GM18861 (cell line): ENCODE measurements at regions not wholly inside any gene's neighbourhood (a gene's known extent, or its start where the extent isn't known, plus 50 kb on each side); places are given as distances from the start of the nearest gene placed in this dataset.

Experiments used
- ATAC-seq: cut with Tn5 transposase; IDR thresholded peaks from one replicate; pipeline ENCODE4 v1.9.1; 2021; ENCODE audit not compliant: unreplicated experiment

DNA sequence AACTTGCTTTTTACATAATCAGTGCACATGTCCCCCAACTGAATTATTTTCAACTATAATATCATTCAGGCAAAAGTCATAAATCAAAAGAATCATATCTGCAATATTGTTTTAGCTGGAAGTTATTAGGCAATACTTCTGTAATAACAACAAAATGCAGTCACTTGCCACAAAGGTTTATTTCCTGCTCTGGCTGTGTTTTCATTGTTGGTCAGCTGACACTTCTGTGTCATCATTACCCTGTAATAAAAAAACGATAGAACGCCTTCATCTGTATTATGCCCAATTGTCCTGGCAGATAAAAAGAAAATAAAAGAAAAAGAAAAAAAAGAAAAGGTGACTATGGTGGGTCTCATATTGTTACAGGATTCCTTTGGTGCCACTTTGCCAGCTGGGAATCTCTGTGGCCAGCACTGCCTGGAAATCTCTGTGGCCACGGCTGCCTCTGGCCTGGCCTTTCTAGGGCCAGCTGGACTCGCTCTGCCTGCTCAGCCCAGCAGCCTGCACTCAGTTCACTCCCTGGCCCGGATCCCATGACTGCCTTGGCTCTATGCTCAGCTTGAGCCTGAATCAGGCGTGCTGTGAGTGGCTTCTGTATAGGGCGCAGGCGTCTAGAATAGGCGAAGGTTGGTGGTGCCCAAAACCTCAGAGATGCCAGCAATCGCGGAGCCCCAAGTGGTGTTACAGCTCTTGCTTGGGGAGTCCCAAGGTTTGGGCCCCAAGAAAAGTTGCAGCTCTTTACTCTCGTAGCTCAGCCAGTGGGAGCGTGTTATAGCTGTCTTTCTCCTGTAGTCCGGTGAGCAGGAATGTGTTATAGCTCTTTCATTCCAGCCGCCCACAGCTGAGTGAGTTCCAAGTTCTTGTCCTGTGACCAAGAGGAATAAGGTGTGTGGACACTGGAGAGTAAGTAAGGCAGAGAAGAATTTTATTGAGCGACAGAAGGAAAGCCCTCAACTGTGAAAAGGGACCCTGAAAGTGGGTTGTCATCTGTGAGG lies 1227.1 kb downstream of the SLITRK1 start:
- ATAC-seq, result no peak

GRCh38 chr13:82654143-82654542 lies 1228.1 kb downstream of the SLITRK1 start:
- ATAC-seq, result no peak

- no peak for ATAC-seq
These were observed 1234.7 kb downstream of the SLITRK1 start for GRCh38 chr13:82647540-82647939.

- ATAC-seq, result no peak
These were observed 1246.2 kb downstream of the SLITRK1 start for GRCh38 chr13:82636119-82636518.

DNA sequence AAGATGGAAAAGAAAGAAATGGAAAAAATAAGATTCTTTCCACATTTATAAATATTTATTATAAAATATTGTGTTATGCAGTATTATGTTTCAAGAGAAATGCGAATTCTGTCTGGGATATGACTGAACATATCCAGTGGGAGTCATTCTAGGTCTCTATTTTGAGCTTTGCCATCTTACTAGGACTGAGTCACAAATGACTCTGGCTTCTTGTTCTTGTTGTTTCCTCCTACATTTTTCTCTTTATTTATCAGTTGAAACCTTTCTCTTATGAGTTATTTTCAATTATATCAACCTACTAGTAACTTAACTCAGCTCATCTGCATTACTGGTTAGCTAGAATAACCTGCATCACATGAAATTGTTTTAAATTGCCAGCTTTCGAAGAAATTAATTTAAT lies 1247.3 kb downstream of the SLITRK1 start:
- ATAC-seq, result no peak

DNA sequence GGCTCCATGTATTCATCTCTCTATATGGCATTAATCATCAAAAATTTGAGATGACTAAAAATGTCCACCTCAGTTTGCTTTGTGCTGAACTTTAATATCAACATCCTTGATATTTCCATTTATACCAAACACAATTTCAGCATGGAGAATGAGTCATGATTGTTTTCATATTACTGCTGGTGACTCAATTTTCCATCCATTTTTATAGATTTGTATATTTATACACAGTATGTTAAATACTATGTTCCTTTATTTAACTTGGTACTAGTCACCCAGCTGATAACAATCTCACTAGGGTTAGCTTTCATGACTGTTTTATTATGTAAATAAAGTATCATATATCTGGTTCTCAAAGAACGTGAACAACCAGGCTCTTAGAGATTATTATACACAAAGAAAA lies 1255.1 kb downstream of the SLITRK1 start:
- ATAC-seq, result no peak

GRCh38 chr13:82625717-82626116 lies 1256.6 kb downstream of the SLITRK1 start:
- no peak for ATAC-seq

DNA sequence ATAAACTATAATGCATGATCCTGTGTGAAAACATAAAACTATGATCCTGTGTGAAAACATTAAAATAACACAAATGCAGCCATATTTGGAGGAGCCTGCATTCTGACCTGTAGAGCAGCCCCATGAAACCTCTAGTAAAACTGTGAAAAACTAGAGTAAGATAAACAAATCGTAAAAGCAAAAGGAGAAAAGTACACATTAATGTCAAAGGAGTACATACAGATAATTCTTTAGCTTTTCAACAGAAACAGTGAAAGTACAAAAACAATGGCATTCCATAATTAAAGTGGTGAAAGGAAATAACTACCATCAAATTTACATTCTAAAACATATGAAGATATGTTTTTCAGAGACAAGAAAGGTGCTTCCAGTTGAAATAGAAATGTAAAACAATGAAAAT lies 1267.2 kb downstream of the SLITRK1 start:
- no peak for ATAC-seq

- ATAC-seq, result no peak
These were observed 1268.2 kb downstream of the SLITRK1 start for GRCh38 chr13:82614086-82614485.

DNA sequence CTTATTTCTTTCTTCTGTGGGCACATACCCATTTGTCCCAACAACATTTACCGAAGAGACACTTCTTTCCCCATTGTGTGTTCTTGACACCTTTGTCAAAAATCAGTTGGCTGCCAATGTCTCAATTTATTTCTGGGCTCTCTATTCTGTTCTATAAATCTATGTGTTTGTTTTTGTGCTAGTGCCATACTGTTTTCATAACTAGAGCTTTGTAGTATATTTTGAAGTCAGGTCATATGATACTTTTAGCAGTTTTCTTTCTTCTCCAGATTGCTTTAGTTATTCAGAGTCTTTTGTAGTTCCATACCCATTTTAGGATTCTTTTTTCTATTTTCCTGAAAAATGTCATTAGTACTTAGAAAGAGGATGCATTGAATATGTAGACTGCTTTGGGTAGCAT lies 1276.3 kb downstream of the SLITRK1 start:
- no peak for ATAC-seq

- no peak for ATAC-seq
These were observed 1284.5 kb downstream of the SLITRK1 start for GRCh38 chr13:82597747-82598146.

GRCh38 chr13:82593239-82593638 lies 1289.0 kb downstream of the SLITRK1 start:
- no peak for ATAC-seq

- ATAC-seq, result no peak
These were observed 1310.6 kb downstream of the SLITRK1 start for GRCh38 chr13:82571653-82572052.

- no peak for ATAC-seq
These were observed 1312.7 kb downstream of the SLITRK1 start for GRCh38 chr13:82569581-82569980.

- ATAC-seq, result no peak
These were observed 1315.4 kb downstream of the SLITRK1 start for GRCh38 chr13:82566864-82567263.

DNA sequence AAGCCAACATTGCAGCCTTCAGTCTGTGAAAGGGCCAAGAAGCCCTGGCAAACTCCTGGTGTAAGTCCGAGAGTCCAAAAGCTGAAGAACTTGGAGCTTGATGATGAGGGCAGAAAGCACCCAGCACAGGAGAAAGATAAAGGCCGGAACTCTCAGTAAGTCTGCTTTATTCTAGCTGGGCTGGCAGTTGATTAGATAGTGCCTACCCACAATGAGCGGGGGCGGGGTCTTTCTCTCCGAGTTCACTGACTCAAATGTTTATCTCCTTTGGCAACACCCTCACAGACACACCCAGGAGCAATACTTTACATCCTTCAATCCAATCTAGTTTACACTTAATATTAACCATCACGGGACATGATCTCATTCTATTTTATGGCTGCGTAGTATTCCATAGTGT lies 1317.1 kb downstream of the SLITRK1 start:
- no peak for ATAC-seq

- ATAC-seq, result no peak
These were observed 1321.4 kb downstream of the SLITRK1 start for GRCh38 chr13:82560889-82561288.

- ATAC-seq, result no peak
These were observed 1359.4 kb downstream of the SLITRK1 start for GRCh38 chr13:82522872-82523271.

- ATAC-seq, result no peak
These were observed 1375.4 kb downstream of the SLITRK1 start for GRCh38 chr13:82506805-82507414.

DNA sequence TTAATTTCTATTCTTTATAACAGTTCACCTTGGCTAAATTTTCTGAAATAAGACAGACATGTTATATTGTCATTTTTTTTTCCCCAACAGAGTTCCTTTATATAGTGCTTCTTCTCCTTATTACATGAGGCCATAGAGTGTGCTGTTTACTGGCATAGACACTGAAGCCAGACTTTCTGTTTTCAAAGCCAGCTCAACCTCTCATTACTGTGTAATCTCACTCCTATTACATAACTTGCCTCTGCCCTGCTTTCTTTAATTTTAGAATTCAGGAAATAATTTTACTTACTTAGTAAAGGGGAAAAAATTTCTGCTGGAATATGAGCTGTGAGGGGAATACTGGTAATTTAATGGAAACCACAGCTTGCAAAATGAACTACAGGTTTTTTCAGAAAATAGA lies 1380.4 kb downstream of the SLITRK1 start:
- no peak for ATAC-seq

DNA sequence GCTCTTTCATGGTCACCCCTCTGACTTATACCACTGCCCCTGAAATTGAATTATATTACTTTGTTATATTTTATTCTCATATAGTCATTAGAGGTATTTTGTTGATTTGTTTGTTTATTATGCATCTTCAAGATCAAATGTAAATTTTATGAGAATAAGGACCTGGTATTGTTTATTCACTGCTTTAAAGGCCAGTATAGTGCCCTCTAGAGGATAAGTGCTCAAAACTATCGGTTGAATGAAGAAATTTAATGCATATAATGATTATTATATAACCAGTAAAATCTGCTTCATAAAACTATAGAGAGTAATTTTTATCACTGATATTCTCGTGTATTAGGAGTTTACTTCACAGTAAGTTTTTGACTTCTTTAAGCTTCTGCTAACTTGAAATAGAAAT lies 1401.9 kb downstream of the SLITRK1 start:
- ATAC-seq, result no peak

GRCh38 chr13:82477436-82477835 lies 1404.8 kb downstream of the SLITRK1 start:
- ATAC-seq, result no peak
